ENCODE measurements at regions not wholly inside any gene's neighbourhood (a gene's known extent, or its start where the extent isn't known, plus 50 kb on each side); places are given as distances from the start of the nearest gene placed in this dataset.

DNA sequence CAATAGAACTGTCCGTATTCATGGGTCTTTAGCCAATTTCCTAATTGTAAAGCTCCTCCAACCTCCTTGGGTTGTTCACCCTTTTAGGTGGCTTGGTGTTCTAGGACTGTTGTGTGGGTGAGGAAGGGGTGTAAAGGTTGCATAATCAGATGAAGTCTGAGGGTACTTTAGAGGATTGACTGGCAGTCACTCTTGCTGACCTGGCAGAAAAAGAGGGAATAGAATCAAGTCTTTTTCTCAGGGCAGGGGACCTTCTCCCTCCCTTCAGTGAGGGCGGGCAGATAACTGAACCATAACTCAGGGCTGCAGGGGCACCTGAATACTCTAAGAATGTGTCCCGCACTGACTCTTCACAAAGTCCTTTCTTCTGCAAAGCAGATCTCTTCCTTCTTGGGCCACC lies 436.2 kb downstream of the CCDC91 start:
- TF ChIP-seq, protein P1, sequence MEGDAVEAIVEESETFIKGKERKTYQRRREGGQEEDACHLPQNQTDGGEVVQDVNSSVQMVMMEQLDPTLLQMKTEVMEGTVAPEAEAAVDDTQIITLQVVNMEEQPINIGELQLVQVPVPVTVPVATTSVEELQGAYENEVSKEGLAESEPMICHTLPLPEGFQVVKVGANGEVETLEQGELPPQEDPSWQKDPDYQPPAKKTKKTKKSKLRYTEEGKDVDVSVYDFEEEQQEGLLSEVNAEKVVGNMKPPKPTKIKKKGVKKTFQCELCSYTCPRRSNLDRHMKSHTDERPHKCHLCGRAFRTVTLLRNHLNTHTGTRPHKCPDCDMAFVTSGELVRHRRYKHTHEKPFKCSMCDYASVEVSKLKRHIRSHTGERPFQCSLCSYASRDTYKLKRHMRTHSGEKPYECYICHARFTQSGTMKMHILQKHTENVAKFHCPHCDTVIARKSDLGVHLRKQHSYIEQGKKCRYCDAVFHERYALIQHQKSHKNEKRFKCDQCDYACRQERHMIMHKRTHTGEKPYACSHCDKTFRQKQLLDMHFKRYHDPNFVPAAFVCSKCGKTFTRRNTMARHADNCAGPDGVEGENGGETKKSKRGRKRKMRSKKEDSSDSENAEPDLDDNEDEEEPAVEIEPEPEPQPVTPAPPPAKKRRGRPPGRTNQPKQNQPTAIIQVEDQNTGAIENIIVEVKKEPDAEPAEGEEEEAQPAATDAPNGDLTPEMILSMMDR (IDR thresholded peaks at IDR 0.05; ENCODE audit: borderline replicate concordance, extremely low read depth, low read length, poor library complexity, severe bottlenecking): no peak
- no peak for TF ChIP-seq EZH2 (IDR thresholded peaks at IDR 0.05; ENCODE audit: borderline replicate concordance, low read depth, low read length, severe bottlenecking)
